PFSK-1 (cell line): ENCODE measurements at regions not wholly inside any gene's neighbourhood (a gene's known extent, or its start where the extent isn't known, plus 50 kb on each side); places are given as distances from the start of the nearest gene placed in this dataset.

Experiments used
- FOXP2 ChIP-seq: optimal IDR thresholded peaks from 2 replicates; pipeline ENCODE3; 2011; ENCODE audit warnings: borderline replicate concordance, control low read depth, inconsistent platforms; ENCODE audit not compliant: insufficient read depth; ENCODE audit errors: extremely low read length, extremely low read depth
- POLR2AphosphoS5 ChIP-seq: IDR thresholded peaks from 2 replicates; pipeline ENCODE4 v1.6.1; 2012; ENCODE audit warnings: low read depth, mild to moderate bottlenecking, control low read depth, low read length, moderate library complexity
- SIN3A ChIP-seq: IDR thresholded peaks from 2 replicates; pipeline ENCODE4 v1.6.1; 2012; ENCODE audit warnings: mild to moderate bottlenecking, low read length, moderate library complexity, borderline replicate concordance; ENCODE audit not compliant: insufficient read depth
- TAF1 ChIP-seq: IDR thresholded peaks from 2 replicates; pipeline ENCODE4 v1.6.1; 2012; ENCODE audit warnings: low read length, control low read depth, borderline replicate concordance; ENCODE audit not compliant: insufficient read depth
- TF ChIP-seq, protein P1 (sequence below), 2 experiments: IDR thresholded peaks; 2 replicates each; pipeline versions ENCODE4 v1.6.1 to v1.8.0; 2011 to 2012; ENCODE audit warnings: low read depth in 2 of 2, low read length in 2 of 2, control low read depth in 1 of 2, inconsistent platforms in 1 of 2, mild to moderate bottlenecking in 1 of 2, moderate library complexity in 1 of 2; ENCODE audit not compliant: insufficient read depth in 1 of 2

GRCh38 chr1:4055294-4055967 is 155.4 kb upstream of the C1orf174 start:
- TF ChIP-seq SIN3A = no peak
- no peak for TF ChIP-seq TAF1

- no peak for TF ChIP-seq POLR2AphosphoS5
- TF ChIP-seq, protein P1, sequence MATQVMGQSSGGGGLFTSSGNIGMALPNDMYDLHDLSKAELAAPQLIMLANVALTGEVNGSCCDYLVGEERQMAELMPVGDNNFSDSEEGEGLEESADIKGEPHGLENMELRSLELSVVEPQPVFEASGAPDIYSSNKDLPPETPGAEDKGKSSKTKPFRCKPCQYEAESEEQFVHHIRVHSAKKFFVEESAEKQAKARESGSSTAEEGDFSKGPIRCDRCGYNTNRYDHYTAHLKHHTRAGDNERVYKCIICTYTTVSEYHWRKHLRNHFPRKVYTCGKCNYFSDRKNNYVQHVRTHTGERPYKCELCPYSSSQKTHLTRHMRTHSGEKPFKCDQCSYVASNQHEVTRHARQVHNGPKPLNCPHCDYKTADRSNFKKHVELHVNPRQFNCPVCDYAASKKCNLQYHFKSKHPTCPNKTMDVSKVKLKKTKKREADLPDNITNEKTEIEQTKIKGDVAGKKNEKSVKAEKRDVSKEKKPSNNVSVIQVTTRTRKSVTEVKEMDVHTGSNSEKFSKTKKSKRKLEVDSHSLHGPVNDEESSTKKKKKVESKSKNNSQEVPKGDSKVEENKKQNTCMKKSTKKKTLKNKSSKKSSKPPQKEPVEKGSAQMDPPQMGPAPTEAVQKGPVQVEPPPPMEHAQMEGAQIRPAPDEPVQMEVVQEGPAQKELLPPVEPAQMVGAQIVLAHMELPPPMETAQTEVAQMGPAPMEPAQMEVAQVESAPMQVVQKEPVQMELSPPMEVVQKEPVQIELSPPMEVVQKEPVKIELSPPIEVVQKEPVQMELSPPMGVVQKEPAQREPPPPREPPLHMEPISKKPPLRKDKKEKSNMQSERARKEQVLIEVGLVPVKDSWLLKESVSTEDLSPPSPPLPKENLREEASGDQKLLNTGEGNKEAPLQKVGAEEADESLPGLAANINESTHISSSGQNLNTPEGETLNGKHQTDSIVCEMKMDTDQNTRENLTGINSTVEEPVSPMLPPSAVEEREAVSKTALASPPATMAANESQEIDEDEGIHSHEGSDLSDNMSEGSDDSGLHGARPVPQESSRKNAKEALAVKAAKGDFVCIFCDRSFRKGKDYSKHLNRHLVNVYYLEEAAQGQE (IDR thresholded peaks at IDR 0.05; ENCODE audit: insufficient read depth in 1 of 2, low read depth in 2 of 2, low read length in 2 of 2) = no peak
- TF ChIP-seq TAF1 = no peak
- no peak for TF ChIP-seq FOXP2
- TF ChIP-seq SIN3A = no peak
These were observed 156.3 kb upstream of the C1orf174 start for GRCh38 chr1:4056422-4056821.

DNA sequence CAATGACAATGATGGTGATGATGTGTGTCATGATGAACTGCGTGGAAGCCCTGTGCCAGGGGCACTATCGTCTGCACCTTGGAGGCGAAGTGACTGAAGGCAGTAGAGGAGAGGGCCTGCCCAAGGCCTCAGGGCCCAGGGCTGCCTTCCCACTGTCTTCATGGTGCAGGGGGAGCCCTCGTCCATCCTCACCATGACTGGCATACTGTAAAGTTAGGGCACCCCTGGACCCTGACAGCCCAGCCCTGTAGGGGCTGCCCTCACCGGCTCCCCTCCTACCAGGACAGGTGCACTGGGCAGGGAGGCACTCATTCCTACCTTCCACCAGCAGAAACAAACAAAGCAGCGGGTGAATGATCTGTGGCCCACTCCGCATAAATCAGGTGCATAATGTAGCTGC is 156.9 kb upstream of the C1orf174 start:
- no peak for TF ChIP-seq POLR2AphosphoS5
- TF ChIP-seq TAF1 = no peak
- TF ChIP-seq FOXP2 = no peak
- TF ChIP-seq, protein P1 (IDR thresholded peaks at IDR 0.05; ENCODE audit: insufficient read depth in 1 of 2, low read depth in 2 of 2, low read length in 2 of 2) = no peak
- TF ChIP-seq SIN3A = no peak

DNA sequence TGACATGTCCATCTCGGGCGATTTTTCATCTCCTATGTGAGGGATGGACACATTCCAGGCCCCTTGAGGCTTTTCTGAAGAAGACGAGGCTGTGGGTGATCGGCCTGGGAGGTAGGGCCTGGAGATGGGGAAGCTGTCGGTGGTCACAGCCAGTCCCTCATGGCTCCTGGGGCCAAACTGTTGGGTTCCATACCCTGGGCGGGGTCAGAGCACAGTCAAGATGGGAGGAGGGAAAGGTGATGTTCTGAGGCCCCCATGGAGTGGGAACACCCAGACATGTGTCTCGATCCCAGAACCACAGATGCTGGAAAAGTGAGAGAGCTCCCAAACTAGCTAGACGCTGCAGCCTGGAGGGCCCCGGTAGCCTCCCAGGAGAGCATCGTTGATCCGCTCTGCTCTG is 157.5 kb upstream of the C1orf174 start:
- TF ChIP-seq, protein P1 (IDR thresholded peaks at IDR 0.05; ENCODE audit: insufficient read depth in 1 of 2, low read depth in 2 of 2, low read length in 2 of 2) = no peak
- TF ChIP-seq TAF1 (no peak), POLR2AphosphoS5 (no peak), FOXP2 (no peak), SIN3A (no peak)

DNA sequence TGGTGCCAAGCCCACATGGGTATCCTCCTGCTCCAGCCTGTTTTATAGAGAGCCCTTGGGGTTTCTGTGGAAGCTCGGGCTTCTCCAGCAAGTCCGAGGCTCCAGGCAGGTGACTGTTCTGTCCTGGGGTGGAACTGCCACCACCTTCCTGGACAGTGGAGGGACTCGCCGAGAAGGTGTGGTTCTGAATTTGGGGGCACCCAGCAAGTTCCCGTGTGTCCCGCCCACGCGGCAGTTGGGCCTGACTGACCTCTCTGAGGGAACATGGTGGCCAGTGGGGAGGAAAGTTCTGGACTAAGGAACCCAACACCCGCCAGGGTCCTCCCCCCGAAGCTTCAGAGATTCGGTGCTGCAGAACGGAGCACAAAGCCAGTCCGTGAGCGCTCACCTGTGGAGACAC is 158.1 kb upstream of the C1orf174 start:
- TF ChIP-seq POLR2AphosphoS5 (no peak), SIN3A (no peak), TAF1 (no peak), FOXP2 (no peak)
- TF ChIP-seq, protein P1 (IDR thresholded peaks at IDR 0.05; ENCODE audit: insufficient read depth in 1 of 2, low read depth in 2 of 2, low read length in 2 of 2) = no peak
